ENCODE measurements at regions not wholly inside any gene's neighbourhood (a gene's known extent, or its start where the extent isn't known, plus 50 kb on each side); places are given as distances from the start of the nearest gene placed in this dataset.

DNA sequence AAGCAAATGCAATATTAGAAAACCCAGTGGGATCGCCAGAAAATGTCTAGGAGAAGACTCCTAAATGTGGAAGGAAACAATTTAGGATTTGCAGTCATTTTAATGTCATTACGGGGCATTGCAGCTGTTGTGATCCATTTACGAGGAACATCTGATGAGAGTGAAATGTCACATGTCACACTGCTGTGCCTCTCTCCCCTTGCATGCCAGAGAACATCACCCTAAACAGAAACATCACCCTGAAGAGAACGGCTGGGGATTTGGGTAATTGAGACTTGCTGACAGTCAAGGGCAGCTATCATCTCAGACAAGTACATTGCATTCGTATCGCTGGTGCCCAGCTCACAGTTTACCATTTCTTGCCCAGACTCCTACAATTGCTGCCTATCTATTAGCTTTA, 785.7 kb upstream of the POM121L12 start:
- intact Hi-C loops (cut with DNase I): no loop called here
- Histone ChIP-seq H3K4me1 (no peaks in the 10 kb centered on the region), H3K36me3 (no peaks in the 10 kb centered on the region), H3K27ac (no peak overlapping the region), H3K9me3 (no peaks in the 10 kb centered on the region), H3K27me3 (no peaks in the 10 kb centered on the region), H3K4me3 (replicated peaks in 1 of 3) (no peak overlapping the region)
- no peak for DNase-seq
- WGBS, 2 donors: 75 to 78% methylated on average over 6 of the region's 6 CpGs
- TF ChIP-seq POLR2A (IDR thresholded peaks at IDR 0.05): no peak
- no peak for TF ChIP-seq CTCF (IDR thresholded peaks at IDR 0.05)

DNA sequence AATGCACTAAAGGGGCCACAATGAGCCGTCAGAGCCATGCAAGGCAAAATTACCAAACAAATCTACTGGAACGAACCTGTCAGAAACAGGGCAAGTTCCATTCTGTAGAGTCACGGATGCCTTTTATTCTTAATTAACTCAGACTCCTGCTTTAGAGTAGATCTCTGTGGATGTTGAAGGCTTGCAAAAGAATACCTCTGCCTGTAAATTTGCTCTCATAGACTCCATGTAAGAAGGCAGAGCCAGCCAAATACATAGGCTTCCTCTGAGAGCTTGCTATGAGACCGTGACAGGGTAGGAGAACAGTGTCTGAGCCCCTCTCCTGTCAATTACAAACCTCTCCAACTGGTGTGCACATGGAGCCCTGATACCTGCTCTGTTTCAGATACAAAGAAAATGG, 787.9 kb upstream of the POM121L12 start:
- DNase-seq: no peak
- Histone ChIP-seq H3K9me3 (no peaks in the 10 kb centered on the region), H3K4me1 (no peaks in the 10 kb centered on the region), H3K27ac (no peak overlapping the region), H3K36me3 (no peaks in the 10 kb centered on the region), H3K27me3 (no peaks in the 10 kb centered on the region), H3K4me3 (replicated peaks in 1 of 3) (no peak overlapping the region)
- WGBS, 2 donors: 84 to 87% methylated on average over 4 of the region's 4 CpGs
- TF ChIP-seq POLR2A (IDR thresholded peaks at IDR 0.05) (no peak), CTCF (IDR thresholded peaks at IDR 0.05) (no peak)
- intact Hi-C loops (cut with DNase I): no loop called here

DNA sequence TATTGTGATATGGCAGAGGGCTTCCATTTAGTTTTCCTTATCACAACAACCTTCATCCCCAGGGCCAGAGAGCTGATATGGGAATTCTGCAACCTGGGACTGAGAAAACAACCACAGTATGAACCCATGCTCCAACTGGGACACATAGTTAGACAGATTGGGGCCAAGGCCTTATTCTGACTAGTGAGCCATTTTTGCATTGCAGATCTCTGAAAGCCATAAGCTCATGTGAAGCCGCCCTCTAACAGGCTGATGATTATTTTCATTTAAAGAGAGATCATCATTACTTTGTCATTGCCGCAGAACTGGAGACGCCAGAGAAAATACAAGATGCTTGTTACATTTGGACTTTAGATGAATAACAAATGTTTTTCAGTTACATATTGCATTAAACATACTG, 791.7 kb upstream of the POM121L12 start:
- intact Hi-C loops (cut with DNase I): no loop called here
- WGBS, 2 donors: 48 to 93% methylated on average over 3 of the region's 3 CpGs
- no peak overlapping the region for H3K4me3 ChIP-seq (replicated peaks in 1 of 3)
- H3K9me3 ChIP-seq: no peaks in the 10 kb centered on the region
- no peaks in the 10 kb centered on the region for H3K27me3 ChIP-seq
- no peak for DNase-seq
- TF ChIP-seq POLR2A (IDR thresholded peaks at IDR 0.05): no peak
- no peak for TF ChIP-seq CTCF (IDR thresholded peaks at IDR 0.05)
- H3K36me3 ChIP-seq: no peaks in the 10 kb centered on the region
- H3K4me1 ChIP-seq: no peaks in the 10 kb centered on the region
- H3K27ac ChIP-seq: no peak overlapping the region

DNA sequence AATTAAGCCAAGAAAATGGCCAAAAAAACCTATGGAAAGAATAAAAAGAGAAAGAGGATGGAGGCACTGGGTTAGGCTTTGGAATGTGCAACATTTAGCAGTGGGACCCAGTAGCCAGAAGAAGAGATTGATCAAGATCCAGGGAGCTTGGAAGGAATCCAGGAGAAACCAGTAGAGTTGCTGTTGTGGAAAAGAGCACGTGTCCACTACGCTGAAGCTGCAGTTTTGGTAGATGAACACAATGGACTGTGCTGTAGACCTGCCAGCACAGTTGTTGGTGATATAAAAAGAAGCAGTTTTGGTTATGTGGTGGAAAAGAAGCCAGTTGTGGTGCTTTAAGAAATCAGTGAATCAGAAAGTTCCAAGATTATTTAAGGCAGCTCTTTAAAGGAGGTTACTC, 802.2 kb upstream of the POM121L12 start:
- WGBS, 2 donors: 9 to 10% methylated on average over 2 of the region's 2 CpGs
- Histone ChIP-seq H3K27ac (no peak overlapping the region), H3K4me1 (no peaks in the 10 kb centered on the region), H3K27me3 (no peaks in the 10 kb centered on the region), H3K4me3 (replicated peaks in 1 of 3) (no peak overlapping the region), H3K9me3 (no peaks in the 10 kb centered on the region), H3K36me3 (no peaks in the 10 kb centered on the region)
- TF ChIP-seq POLR2A (IDR thresholded peaks at IDR 0.05): no peak
- no peak for TF ChIP-seq CTCF (IDR thresholded peaks at IDR 0.05)
- intact Hi-C loops (cut with DNase I): no loop called here
- DNase-seq: peak; percentile 47 to 53

- no peak for DNase-seq
- Histone ChIP-seq H3K4me3 (replicated peaks in 1 of 3) (no peak overlapping the region), H3K27me3 (no peaks in the 10 kb centered on the region), H3K4me1 (no peaks in the 10 kb centered on the region), H3K9me3 (no peaks in the 10 kb centered on the region), H3K27ac (no peak overlapping the region), H3K36me3 (no peaks in the 10 kb centered on the region)
- TF ChIP-seq CTCF (IDR thresholded peaks at IDR 0.05): no peak
- no peak for TF ChIP-seq POLR2A (IDR thresholded peaks at IDR 0.05)
- intact Hi-C loops (cut with DNase I): no loop called here
- 54 to 80% methylated on average over 2 to 3 of the region's 3 CpGs for WGBS, 2 donors
Measured at GRCh38 chr7:52211930-52212329, 823.5 kb upstream of the POM121L12 start.

Measured in thyroid gland (tissue), 4 donors.